Esophagus muscularis mucosa (tissue), 4 donors: ENCODE measurements at regions not wholly inside any gene's neighbourhood (a gene's known extent, or its start where the extent isn't known, plus 50 kb on each side); places are given as distances from the start of the nearest gene placed in this dataset.

Source experiments
- DNase-seq: peaks from one replicate; pipeline ENCODE4 v3.0.0-alpha.2; 2017; ENCODE audit errors: extremely low spot score
- H3K27ac ChIP-seq, 4 donors: fragments of 200-600 bp; sonication (generic); replicated peaks in 1 of 4; 1 replicate in 3 of 4; 2 replicates in 1 of 4; pipeline ENCODE4 v1.5.1; 2016 to 2019; ENCODE audit warnings: mild to moderate bottlenecking in 1 of 4
- H3K27me3 ChIP-seq, 4 donors: fragments of 200-600 bp; sonication (generic); one replicate each; pipeline versions ENCODE4 v1.5.1 to v1.6.0; 2016 to 2019
- H3K36me3 ChIP-seq, 4 donors: fragments of 200-600 bp; sonication (generic); one replicate each; pipeline ENCODE4 v1.5.1; 2016 to 2019
- H3K4me1 ChIP-seq, 4 donors: fragments of 200-600 bp; sonication (generic); one replicate each; pipeline ENCODE4 v1.5.1; 2016 to 2019
- H3K4me3 ChIP-seq, 4 donors: fragments of 200-600 bp; sonication (generic); 1 replicate in 2 of 4; 2 replicates in 2 of 4; pipeline ENCODE4 v1.5.1; 2016 to 2019; ENCODE audit warnings: mild to moderate bottlenecking in 4 of 4, moderate library complexity in 1 of 4
- H3K9me3 ChIP-seq, 4 donors: fragments of 200-600 bp; sonication (generic); 1 replicate in 3 of 4; 2 replicates in 1 of 4; pipeline ENCODE4 v1.5.1; 2016 to 2019
- EP300 ChIP-seq: sonication (generic); formaldehyde crosslinking; IDR thresholded peaks from one replicate; pipeline ENCODE4 v1.6.1; 2017; ENCODE audit warnings: antibody characterized with exemption
- POLR2A ChIP-seq: fragments of 450-650 bp; IDR thresholded peaks from one replicate; pipeline ENCODE4 v1.6.1; 2017; ENCODE audit warnings: antibody characterized with exemption, moderate library complexity, mild to moderate bottlenecking, low read depth
- POLR2AphosphoS5 ChIP-seq, 2 donors: sonication (generic); formaldehyde crosslinking; IDR thresholded peaks; one replicate each; pipeline ENCODE4 v1.6.1; 2017; ENCODE audit warnings: antibody characterized with exemption in 2 of 2
- WGBS: methylation state at CpG from one replicate; pipeline ENCODE4 v1.1.5; 2018; 5-methylcytosine and 5-hydroxymethylcytosine counted together
- intact Hi-C: fragments of 100-400 bp; cut with DNase I; formaldehyde crosslinking; loops from one replicate; pipeline ENCODE4 v1.15.1; 2023
- TF ChIP-seq, protein P1 (sequence below), 3 experiments: fragments of 200-600 bp in 2 of 3; fragments of 450-650 bp in 1 of 3; sonication (generic) in 2 of 3; IDR thresholded peaks; one replicate each; pipeline ENCODE4 v1.5.1; 2017 to 2019; ENCODE audit warnings: antibody characterized with exemption in 3 of 3, mild to moderate bottlenecking in 2 of 3, moderate library complexity in 1 of 3

DNA sequence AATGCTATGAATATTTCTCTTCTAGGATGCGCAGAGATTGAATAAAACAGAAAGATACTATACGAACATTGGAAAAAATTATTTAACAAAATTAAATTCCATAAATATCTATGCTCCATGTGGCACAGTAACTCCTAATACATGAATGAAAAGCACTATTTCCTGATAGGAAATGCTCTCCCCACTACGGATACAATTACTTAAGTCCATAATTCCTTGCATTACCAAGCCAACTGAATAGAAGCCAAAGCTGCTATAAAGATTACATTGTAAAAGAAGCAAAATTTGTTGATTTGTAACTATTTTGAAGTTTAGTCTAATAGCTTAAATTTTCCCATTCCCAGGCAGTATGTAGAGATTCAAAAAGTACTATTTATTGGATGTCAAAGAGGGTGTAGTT lies 61.8 kb upstream of the SNX2 start:
- TF ChIP-seq POLR2AphosphoS5 (IDR thresholded peaks at IDR 0.05) (no peak), EP300 (no peak), POLR2A (no peak)
- TF ChIP-seq, protein P1, sequence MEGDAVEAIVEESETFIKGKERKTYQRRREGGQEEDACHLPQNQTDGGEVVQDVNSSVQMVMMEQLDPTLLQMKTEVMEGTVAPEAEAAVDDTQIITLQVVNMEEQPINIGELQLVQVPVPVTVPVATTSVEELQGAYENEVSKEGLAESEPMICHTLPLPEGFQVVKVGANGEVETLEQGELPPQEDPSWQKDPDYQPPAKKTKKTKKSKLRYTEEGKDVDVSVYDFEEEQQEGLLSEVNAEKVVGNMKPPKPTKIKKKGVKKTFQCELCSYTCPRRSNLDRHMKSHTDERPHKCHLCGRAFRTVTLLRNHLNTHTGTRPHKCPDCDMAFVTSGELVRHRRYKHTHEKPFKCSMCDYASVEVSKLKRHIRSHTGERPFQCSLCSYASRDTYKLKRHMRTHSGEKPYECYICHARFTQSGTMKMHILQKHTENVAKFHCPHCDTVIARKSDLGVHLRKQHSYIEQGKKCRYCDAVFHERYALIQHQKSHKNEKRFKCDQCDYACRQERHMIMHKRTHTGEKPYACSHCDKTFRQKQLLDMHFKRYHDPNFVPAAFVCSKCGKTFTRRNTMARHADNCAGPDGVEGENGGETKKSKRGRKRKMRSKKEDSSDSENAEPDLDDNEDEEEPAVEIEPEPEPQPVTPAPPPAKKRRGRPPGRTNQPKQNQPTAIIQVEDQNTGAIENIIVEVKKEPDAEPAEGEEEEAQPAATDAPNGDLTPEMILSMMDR (IDR thresholded peaks at IDR 0.05), result no peak

DNA sequence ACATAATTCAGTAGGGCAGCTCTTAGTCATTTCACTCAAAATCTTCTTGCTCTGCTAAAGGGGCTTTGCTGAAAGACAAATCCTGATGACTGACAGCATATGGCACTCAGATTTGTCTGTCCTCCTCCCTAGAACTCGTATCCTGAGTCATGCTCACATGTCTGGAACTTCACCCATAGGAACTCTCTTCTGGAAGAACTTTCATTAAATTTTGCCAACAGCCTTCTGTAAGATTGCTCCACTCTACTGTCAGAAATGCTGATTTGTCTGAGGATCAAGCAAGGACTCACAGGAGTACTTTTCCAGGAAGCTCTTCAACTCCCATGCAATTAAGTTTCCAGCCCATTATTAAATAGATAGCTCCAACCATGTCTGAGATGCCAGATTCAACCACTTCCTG lies 59.8 kb upstream of the SNX2 start:
- Histone ChIP-seq H3K27ac (no peak overlapping the region), H3K9me3 (no peaks in the 10 kb centered on the region), H3K36me3 (no peaks in the 10 kb centered on the region), H3K4me3 (no peak overlapping the region), H3K27me3 (no peaks in the 10 kb centered on the region), H3K4me1 (no peaks in the 10 kb centered on the region)
- whole genome bisulfite sequencing, result 33% methylated on average over 1 of the region's 1 CpG
- TF ChIP-seq, protein P1 (IDR thresholded peaks at IDR 0.05), result no peak
- TF ChIP-seq POLR2AphosphoS5 (IDR thresholded peaks at IDR 0.05) (no peak), EP300 (no peak), POLR2A (no peak)
- intact Hi-C loops, result no loop called here
- no peak for DNase-seq

More for the DNA sequence above, 61.8 kb upstream of the SNX2 start:
- Histone ChIP-seq H3K4me1 (no peaks in the 10 kb centered on the region), H3K4me3 (no peak overlapping the region), H3K36me3 (no peaks in the 10 kb centered on the region), H3K27ac (no peak overlapping the region), H3K9me3 (no peaks in the 10 kb centered on the region), H3K27me3 (no peaks in the 10 kb centered on the region)
- WGBS, result 75% methylated on average over 3 of the region's 3 CpGs
- no peak for DNase-seq
- intact Hi-C loops, result no loop called here

DNA sequence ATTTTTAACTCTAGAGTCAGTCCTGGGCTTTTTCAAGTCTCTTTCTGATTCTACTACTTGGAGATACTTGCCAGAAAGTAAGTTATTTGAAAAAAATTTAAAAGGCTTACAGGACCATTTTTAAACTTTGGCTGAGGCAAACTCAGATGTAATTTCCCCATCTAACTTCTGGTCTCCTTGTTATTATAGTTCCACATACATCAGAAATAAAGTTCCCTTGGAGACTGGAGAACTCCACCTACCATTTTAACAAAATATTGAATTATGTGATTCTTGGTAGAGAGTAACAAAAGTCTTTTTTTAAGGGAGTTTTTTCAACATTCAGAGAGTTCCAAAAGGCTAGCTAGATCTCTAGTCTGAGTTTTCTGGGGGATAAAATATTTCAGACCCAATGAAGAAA lies 56.3 kb upstream of the SNX2 start:
- intact Hi-C loops, result no loop called here
- DNase-seq, result no peak
- TF ChIP-seq POLR2A (no peak), EP300 (no peak), POLR2AphosphoS5 (IDR thresholded peaks at IDR 0.05) (no peak)
- TF ChIP-seq, protein P1 (IDR thresholded peaks at IDR 0.05), result no peak

DNA sequence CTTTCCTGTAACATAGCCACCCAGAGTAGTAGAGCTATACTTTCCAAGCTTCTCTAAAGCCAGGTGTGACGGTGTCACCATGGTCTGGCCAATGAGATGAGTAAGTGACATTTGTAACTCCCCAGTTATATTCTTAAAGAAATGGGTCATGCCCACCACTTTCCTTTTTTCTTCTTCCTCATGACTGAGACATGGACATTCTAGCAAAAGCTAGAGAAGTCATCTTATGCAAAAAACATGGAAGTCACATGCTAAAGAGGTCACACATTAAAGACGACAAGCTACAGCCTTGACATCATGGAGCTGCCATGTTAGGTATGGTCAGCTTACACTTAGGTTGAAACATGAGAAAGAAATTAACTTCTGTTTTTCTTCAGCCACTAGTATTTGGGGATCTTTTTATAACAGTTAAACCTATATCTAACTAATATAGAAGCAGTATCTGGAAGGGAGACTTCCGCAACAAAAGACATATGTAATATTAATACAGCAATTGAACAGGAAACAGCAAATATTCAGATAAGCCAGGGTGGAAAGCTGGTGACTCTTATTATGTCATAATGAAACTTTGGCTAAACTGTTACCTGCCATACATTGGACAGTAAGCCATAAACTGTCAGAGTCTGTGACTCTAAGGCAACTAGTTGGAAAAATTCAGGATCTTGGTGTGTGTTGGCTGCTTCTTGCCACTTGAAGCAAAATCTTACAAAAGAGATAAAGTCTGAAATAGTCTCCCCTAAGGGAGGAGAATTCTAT lies 54.7 kb upstream of the SNX2 start:
- Histone ChIP-seq H3K4me3 (no peak overlapping the region), H3K4me1 (no peaks in the 10 kb centered on the region), H3K27me3 (no peaks in the 10 kb centered on the region), H3K9me3 (no peaks in the 10 kb centered on the region), H3K27ac (no peak overlapping the region), H3K36me3 (no peaks in the 10 kb centered on the region)
- TF ChIP-seq POLR2AphosphoS5 (IDR thresholded peaks at IDR 0.05) (no peak), POLR2A (no peak), EP300 (no peak)
- TF ChIP-seq, protein P1 (IDR thresholded peaks at IDR 0.05), result no peak
- WGBS, result 90% methylated on average over 3 of the region's 3 CpGs
- DNase-seq, result no peak
- intact Hi-C loops, result no loop called here

More for the DNA sequence above, 56.3 kb upstream of the SNX2 start:
- Histone ChIP-seq H3K27ac (no peak overlapping the region), H3K9me3 (no peaks in the 10 kb centered on the region), H3K4me3 (no peak overlapping the region), H3K4me1 (no peaks in the 10 kb centered on the region), H3K36me3 (no peaks in the 10 kb centered on the region), H3K27me3 (no peaks in the 10 kb centered on the region)

DNA sequence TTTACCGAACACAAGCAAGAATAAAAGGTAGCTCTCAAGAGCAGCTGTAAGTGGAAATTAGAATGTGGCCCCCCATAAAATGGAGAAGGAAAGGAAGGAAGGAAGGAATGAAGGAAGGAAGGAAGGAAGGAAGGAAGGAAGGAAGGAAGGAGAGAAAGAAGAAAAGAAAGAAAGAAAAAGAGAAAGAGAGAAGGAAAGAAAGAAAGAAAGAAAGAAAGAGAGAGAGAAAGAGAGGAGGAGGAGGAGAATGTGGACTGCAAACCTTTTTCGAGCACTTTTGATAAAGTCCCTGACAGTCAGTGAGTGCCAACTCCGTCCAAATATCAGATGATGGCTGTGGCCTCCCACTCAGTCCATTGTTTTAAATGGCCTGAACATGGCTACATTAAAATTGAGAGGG lies 53.8 kb upstream of the SNX2 start:
- 86% methylated on average over 3 of the region's 3 CpGs for WGBS
- TF ChIP-seq, protein P1 (IDR thresholded peaks at IDR 0.05), result no peak
- no peak for TF ChIP-seq POLR2A
- no peak for TF ChIP-seq EP300
- TF ChIP-seq POLR2AphosphoS5 (IDR thresholded peaks at IDR 0.05), result no peak
- H3K27me3 ChIP-seq, result no peaks in the 10 kb centered on the region

More for the DNA sequence above, 53.8 kb upstream of the SNX2 start:
- H3K4me3 ChIP-seq, result no peak overlapping the region
- intact Hi-C loops, result no loop called here
- no peak overlapping the region for H3K27ac ChIP-seq
- H3K9me3 ChIP-seq, result no peaks in the 10 kb centered on the region
- no peak for DNase-seq
- no peaks in the 10 kb centered on the region for H3K36me3 ChIP-seq
- H3K4me1 ChIP-seq, result no peaks in the 10 kb centered on the region
